A673 (cell line): ENCODE measurements at regions not wholly inside any gene's neighbourhood (a gene's known extent, or its start where the extent isn't known, plus 50 kb on each side); places are given as distances from the start of the nearest gene placed in this dataset.

Source experiments
- BruUV-seq: library from RNA; stranded (reverse); fragments of 400-500 nt; replicated peaks from 2 replicates; lab custom pipeline; 2021; lab: Mats Ljungman, UMichigan
- CTCF ChIA-PET: fragments of 300-600 bp; sonication (Branson Sonifier 250); formaldehyde crosslinking; loops from one replicate; lab custom pipeline; 2022; ENCODE audit warnings: antibody characterized with exemption; lab: Charles Lee
- POLR2A ChIA-PET: fragments of 300-600 bp; sonication (Branson Sonifier 250); formaldehyde crosslinking; loops from one replicate; lab custom pipeline; 2022; ENCODE audit warnings: antibody characterized with exemption; ENCODE audit not compliant: low non-redundant PET; lab: Charles Lee
- DNase-seq: peaks from one replicate; pipeline ENCODE4 v3.0.0-alpha.2; 2015; ENCODE audit warnings: low spot score
- H3K27ac ChIP-seq: fragments of 200-600 bp; sonication (generic); 2 replicates; pipeline ENCODE4 v1.5.1; 2016; ENCODE audit warnings: mixed run types, low read depth, mild to moderate bottlenecking, mixed read lengths, antibody characterized with exemption, low read length; ENCODE audit not compliant: poor library complexity, severe bottlenecking
- H3K27me3 ChIP-seq: fragments of 200-600 bp; sonication (generic); replicated peaks from 2 replicates; pipeline ENCODE4 v1.6.1; 2017; ENCODE audit warnings: mixed run types, low read depth, mild to moderate bottlenecking, mixed read lengths, antibody characterized with exemption, low read length; ENCODE audit not compliant: insufficient read depth, poor library complexity
- H3K36me3 ChIP-seq: fragments of 200-600 bp; sonication (generic); 2 replicates; pipeline ENCODE4 v1.6.1; 2016; ENCODE audit warnings: mixed run types, mild to moderate bottlenecking, mixed read lengths, antibody characterized with exemption, low read length; ENCODE audit not compliant: insufficient read depth, poor library complexity, severe bottlenecking
- H3K4me1 ChIP-seq: fragments of 200-600 bp; sonication (generic); 2 replicates; pipeline ENCODE4 v1.6.1; 2017; ENCODE audit warnings: mixed run types, mild to moderate bottlenecking, mixed read lengths, antibody characterized with exemption, low read length; ENCODE audit not compliant: insufficient read depth, poor library complexity, severe bottlenecking
- H3K4me3 ChIP-seq: fragments of 200-600 bp; sonication (generic); 2 replicates; pipeline ENCODE4 v1.5.1; 2016; ENCODE audit warnings: low read depth, mixed run types, mild to moderate bottlenecking, mixed read lengths, low read length; ENCODE audit not compliant: poor library complexity, severe bottlenecking
- H3K9me3 ChIP-seq: fragments of 200-600 bp; sonication (generic); 2 replicates; pipeline ENCODE4 v1.6.1; 2016; ENCODE audit warnings: mixed run types, low read depth, mild to moderate bottlenecking, mixed read lengths, antibody characterized with exemption, low read length; ENCODE audit not compliant: poor library complexity, severe bottlenecking
- CTCF ChIP-seq: fragments of 300-800, 200-600 bp; sonication (generic); conservative IDR thresholded peaks from 2 replicates; pipeline ENCODE4 v1.5.1; 2017; ENCODE audit warnings: low read depth, mild to moderate bottlenecking, antibody characterized with exemption, low read length, moderate library complexity, mixed read lengths
- EZH2 ChIP-seq: fragments of 200-600 bp; sonication (generic); IDR thresholded peaks from 2 replicates; pipeline ENCODE4 v1.6.1; 2017; ENCODE audit warnings: borderline replicate concordance, low read depth, mild to moderate bottlenecking, mixed read lengths, antibody characterized with exemption, low read length; ENCODE audit not compliant: poor library complexity, severe bottlenecking
- intact Hi-C: fragments of 100-400 bp; cut with micrococcal nuclease; formaldehyde crosslinking; loops from one replicate; pipeline ENCODE4 v1.10.0; 2022; ENCODE audit not compliant: unreplicated experiment

GRCh38 chr5:165310031-165310430, 1804.6 kb downstream of the MAT2B start:
- no peak overlapping the region for H3K4me3 ChIP-seq
- BruUV-seq: no TSS peak
- DNase-seq: no peak
- intact Hi-C loops: no loop called here
- ChIA-PET CTCF (no interaction called here), POLR2A (no interaction called here)
- no peaks in the 10 kb centered on the region for H3K27me3 ChIP-seq
- no peaks in the 10 kb centered on the region for H3K4me1 ChIP-seq
- H3K27ac ChIP-seq: no peak overlapping the region
- H3K36me3 ChIP-seq: no peaks in the 10 kb centered on the region
- TF ChIP-seq CTCF: no peak
- no peak for TF ChIP-seq EZH2
- no peaks in the 10 kb centered on the region for H3K9me3 ChIP-seq

- CTCF ChIA-PET: no interaction called here
- Histone ChIP-seq H3K27me3 (no peaks in the 10 kb centered on the region), H3K36me3 (no peaks in the 10 kb centered on the region), H3K4me1 (no peaks in the 10 kb centered on the region), H3K4me3 (no peak overlapping the region), H3K27ac (no peak overlapping the region), H3K9me3 (no peaks in the 10 kb centered on the region)
- TF ChIP-seq EZH2 (no peak), CTCF (no peak)
- POLR2A ChIA-PET: no interaction called here
- intact Hi-C loops: no loop called here
- no TSS peak for BruUV-seq
- DNase-seq: peak; percentile 45
Observed at GRCh38 chr5:165321912-165322311, 1816.5 kb downstream of the MAT2B start.

DNA sequence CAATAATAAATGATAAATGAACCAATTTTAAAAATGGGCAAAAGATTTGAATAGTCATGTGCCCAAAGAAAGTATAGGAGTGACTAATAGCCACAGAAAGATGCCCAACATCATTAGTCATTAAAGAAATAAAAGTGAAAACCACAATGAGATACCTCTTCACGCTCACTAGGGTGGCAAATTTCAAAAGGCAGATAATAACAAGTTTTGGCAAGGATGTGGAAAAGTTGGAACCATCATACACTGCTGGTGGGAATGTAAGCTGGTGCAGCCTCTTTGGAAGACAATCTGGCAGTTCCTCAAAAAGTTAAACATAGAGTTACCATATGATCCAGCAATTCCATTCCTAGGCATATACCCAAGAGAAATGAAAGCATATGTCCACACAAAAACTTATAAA, 1819.8 kb downstream of the MAT2B start:
- intact Hi-C loops: no loop called here
- no peak overlapping the region for H3K4me3 ChIP-seq
- TF ChIP-seq EZH2 (no peak), CTCF (no peak)
- no TSS peak for BruUV-seq
- ChIA-PET POLR2A (no interaction called here), CTCF (no interaction called here)
- no peak overlapping the region for H3K27ac ChIP-seq
- no peaks in the 10 kb centered on the region for H3K4me1 ChIP-seq
- DNase-seq: peak; percentile 4
- no peaks in the 10 kb centered on the region for H3K27me3 ChIP-seq
- H3K9me3 ChIP-seq: no peaks in the 10 kb centered on the region
- H3K36me3 ChIP-seq: no peaks in the 10 kb centered on the region

GRCh38 chr5:165327631-165328030, 1822.2 kb downstream of the MAT2B start:
- Histone ChIP-seq H3K4me3 (no peak overlapping the region), H3K4me1 (no peaks in the 10 kb centered on the region), H3K9me3 (no peaks in the 10 kb centered on the region), H3K27ac (no peak overlapping the region), H3K36me3 (no peaks in the 10 kb centered on the region), H3K27me3 (no peaks in the 10 kb centered on the region)
- CTCF ChIA-PET: no interaction called here
- BruUV-seq: no TSS peak
- intact Hi-C loops: no loop called here
- no peak for DNase-seq
- TF ChIP-seq CTCF: no peak
- TF ChIP-seq EZH2: no peak
- POLR2A ChIA-PET: no interaction called here
